ENCODE measurements at regions not wholly inside any gene's neighbourhood (a gene's known extent, or its start where the extent isn't known, plus 50 kb on each side); places are given as distances from the start of the nearest gene placed in this dataset.

DNA sequence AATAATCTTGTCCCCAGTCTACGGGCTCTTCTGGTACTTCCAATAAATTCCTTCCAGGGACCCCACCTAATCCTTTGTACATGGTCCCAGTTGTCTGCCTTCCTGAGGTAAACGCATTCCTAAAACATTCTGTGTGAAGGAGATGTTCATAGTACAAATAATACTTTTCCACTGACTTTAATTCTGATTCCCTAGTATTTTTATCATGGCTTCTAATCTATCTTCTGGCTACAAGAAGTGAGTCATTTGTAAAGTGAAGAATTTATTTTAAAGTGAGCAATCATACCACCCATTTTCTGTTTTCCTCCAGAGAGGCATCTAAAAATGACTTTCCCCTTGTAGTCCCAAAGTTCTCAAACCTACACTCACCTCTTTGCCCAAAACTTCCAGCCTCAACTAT, 65.9 kb upstream of the NUDT4 start:
- TF ChIP-seq, protein P1, sequence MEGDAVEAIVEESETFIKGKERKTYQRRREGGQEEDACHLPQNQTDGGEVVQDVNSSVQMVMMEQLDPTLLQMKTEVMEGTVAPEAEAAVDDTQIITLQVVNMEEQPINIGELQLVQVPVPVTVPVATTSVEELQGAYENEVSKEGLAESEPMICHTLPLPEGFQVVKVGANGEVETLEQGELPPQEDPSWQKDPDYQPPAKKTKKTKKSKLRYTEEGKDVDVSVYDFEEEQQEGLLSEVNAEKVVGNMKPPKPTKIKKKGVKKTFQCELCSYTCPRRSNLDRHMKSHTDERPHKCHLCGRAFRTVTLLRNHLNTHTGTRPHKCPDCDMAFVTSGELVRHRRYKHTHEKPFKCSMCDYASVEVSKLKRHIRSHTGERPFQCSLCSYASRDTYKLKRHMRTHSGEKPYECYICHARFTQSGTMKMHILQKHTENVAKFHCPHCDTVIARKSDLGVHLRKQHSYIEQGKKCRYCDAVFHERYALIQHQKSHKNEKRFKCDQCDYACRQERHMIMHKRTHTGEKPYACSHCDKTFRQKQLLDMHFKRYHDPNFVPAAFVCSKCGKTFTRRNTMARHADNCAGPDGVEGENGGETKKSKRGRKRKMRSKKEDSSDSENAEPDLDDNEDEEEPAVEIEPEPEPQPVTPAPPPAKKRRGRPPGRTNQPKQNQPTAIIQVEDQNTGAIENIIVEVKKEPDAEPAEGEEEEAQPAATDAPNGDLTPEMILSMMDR (IDR thresholded peaks at IDR 0.05; ENCODE audit: insufficient read depth, low read length, poor library complexity, severe bottlenecking), result no peak
- TF ChIP-seq EZH2phosphoT487 (conservative IDR thresholded peaks at IDR 0.05; ENCODE audit: low read length), result no peak

Measured in SU-DHL-6 (cell line).